Stomach (tissue), 8 donors: ENCODE measurements at regions not wholly inside any gene's neighbourhood (a gene's known extent, or its start where the extent isn't known, plus 50 kb on each side); places are given as distances from the start of the nearest gene placed in this dataset.

ENCODE experiments used
- DNase-seq, 2 donors: peaks; one replicate each; pipeline versions ENCODE4 v3.0.0 to v3.0.0-alpha.2; 2013 to 2019
- H3K27ac ChIP-seq, 5 donors: fragments of 200-600 bp in 4 of 5; sonication (generic) in 4 of 5; one replicate each; pipeline ENCODE4 v1.5.1; 2013 to 2019; ENCODE audit warnings: mild to moderate bottlenecking in 1 of 5, moderate library complexity in 1 of 5
- H3K27me3 ChIP-seq, 3 donors: fragments of 200-600 bp; sonication (generic); one replicate each; pipeline ENCODE4 v1.5.1; 2017 to 2019; ENCODE audit warnings: mixed run types in 1 of 3
- H3K36me3 ChIP-seq, 4 donors: fragments of 200-600 bp; sonication (generic); 1 replicate in 3 of 4; 2 replicates in 1 of 4; pipeline ENCODE4 v1.5.1; 2016 to 2019
- H3K4me1 ChIP-seq, 4 donors: fragments of 200-600 bp; sonication (generic); one replicate each; pipeline ENCODE4 v1.5.1; 2016 to 2019
- H3K4me3 ChIP-seq, 4 donors: fragments of 200-600 bp; sonication (generic) in 3 of 4; one replicate each; pipeline ENCODE4 v1.5.1; 2016 to 2019; ENCODE audit warnings: mild to moderate bottlenecking in 1 of 4
- H3K9me3 ChIP-seq, 4 donors: fragments of 200-600 bp; sonication (generic); one replicate each; pipeline ENCODE4 v1.5.1; 2016 to 2019
- CTCF ChIP-seq, 7 experiments: fragments of 450-650 bp in 4 of 7; fragments of 200-600 bp in 3 of 7; sonication (generic) in 3 of 7; IDR thresholded peaks; one replicate each; pipeline ENCODE4 v1.5.1; 2016 to 2019; ENCODE audit warnings: antibody characterized with exemption in 7 of 7, control low read depth in 2 of 7, mild to moderate bottlenecking in 1 of 7
- EP300 ChIP-seq: sonication (generic); formaldehyde crosslinking; IDR thresholded peaks from one replicate; pipeline ENCODE4 v1.6.1; 2017; ENCODE audit warnings: antibody characterized with exemption
- POLR2A ChIP-seq, 4 donors: fragments of 450-650 bp; IDR thresholded peaks; one replicate each; pipeline ENCODE4 v1.6.1; 2016; ENCODE audit warnings: antibody characterized with exemption in 4 of 4, control low read depth in 2 of 4, mild to moderate bottlenecking in 1 of 4, moderate library complexity in 1 of 4
- POLR2AphosphoS5 ChIP-seq, 3 donors: sonication (generic); formaldehyde crosslinking; IDR thresholded peaks; one replicate each; pipeline ENCODE4 v1.6.1; 2016; ENCODE audit warnings: antibody characterized with exemption in 3 of 3
- WGBS, 5 donors: extraction: QIAGEN DNeasy Blood & Tissue Kit in 3 of 5; methylation state at CpG; one replicate each; pipeline versions ENCODE4 v1.1.5 to v1.1.7; 2013 to 2018; 5-methylcytosine and 5-hydroxymethylcytosine counted together
- intact Hi-C: fragments of 100-400 bp; cut with DNase I; formaldehyde crosslinking; loops from one replicate; pipeline ENCODE4 v1.15.1; 2023; ENCODE audit warnings: low total_unique reads
- donor health status: healthy with polysubstance abuse.
- donor health status: Bipolar disorder and iron deficiency.
- donor health status: healthy.

GRCh38 chr5:129382921-129383672, 77.0 kb upstream of the ADAMTS19 start:
- Histone ChIP-seq H3K9me3 (no peaks in the 10 kb centered on the region), H3K4me1 (no peaks in the 10 kb centered on the region), H3K4me3 (no peak overlapping the region), H3K27me3 (no peaks in the 10 kb centered on the region), H3K27ac (no peak overlapping the region), H3K36me3 (no peaks in the 10 kb centered on the region)
- 44 to 82% (median 62%) methylated on average over 1 of the region's 1 CpG for WGBS, 5 donors
- intact Hi-C loops, result no loop called here
- TF ChIP-seq EP300, result no peak
- no peak for DNase-seq

- H3K4me3 ChIP-seq, result no peak overlapping the region
- intact Hi-C loops, result no loop called here
- WGBS, 5 donors, result 58 to 81% (median 67%) methylated on average over 4 of the region's 4 CpGs
- H3K4me1 ChIP-seq, result no peaks in the 10 kb centered on the region
- no peaks in the 10 kb centered on the region for H3K36me3 ChIP-seq
- H3K9me3 ChIP-seq, result no peaks in the 10 kb centered on the region
- H3K27ac ChIP-seq, result no peak overlapping the region
- no peak for DNase-seq
- TF ChIP-seq POLR2A (IDR thresholded peaks at IDR 0.05) (no peak), POLR2AphosphoS5 (IDR thresholded peaks at IDR 0.05) (no peak), CTCF (IDR thresholded peaks at IDR 0.05) (no peak), EP300 (no peak)
- no peaks in the 10 kb centered on the region for H3K27me3 ChIP-seq
Observed at GRCh38 chr5:129384193-129384592, 75.9 kb upstream of the ADAMTS19 start.

DNA sequence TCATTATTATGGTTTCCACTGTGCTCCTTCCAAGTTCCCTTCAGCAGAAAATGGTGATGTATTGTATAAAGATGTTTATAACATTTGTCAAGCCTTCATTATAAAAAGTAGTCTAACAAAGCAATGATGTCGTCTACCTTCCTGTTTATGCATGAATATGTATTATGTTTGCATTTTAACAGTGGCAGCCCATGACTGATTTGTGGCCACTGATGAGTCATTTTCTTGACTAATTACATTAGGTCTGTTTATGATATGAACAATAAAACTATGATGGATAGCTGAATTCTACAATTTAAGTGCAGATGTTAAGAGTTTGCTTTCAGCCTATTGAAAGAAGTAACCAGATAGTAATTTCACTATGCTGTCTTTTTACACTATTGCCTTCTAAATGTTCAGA, 75.4 kb upstream of the ADAMTS19 start:
- H3K4me3 ChIP-seq, result no peak overlapping the region
- H3K4me1 ChIP-seq, result no peaks in the 10 kb centered on the region
- H3K36me3 ChIP-seq, result no peaks in the 10 kb centered on the region
- H3K27ac ChIP-seq, result no peak overlapping the region
- DNase-seq, result no peak
- no peak for TF ChIP-seq CTCF (IDR thresholded peaks at IDR 0.05)
- no peak for TF ChIP-seq POLR2AphosphoS5 (IDR thresholded peaks at IDR 0.05)
- TF ChIP-seq EP300, result no peak
- no peak for TF ChIP-seq POLR2A (IDR thresholded peaks at IDR 0.05)
- intact Hi-C loops, result no loop called here
- H3K9me3 ChIP-seq, result no peaks in the 10 kb centered on the region
- no peaks in the 10 kb centered on the region for H3K27me3 ChIP-seq
- 64 to 91% (median 66%) methylated on average over 1 of the region's 1 CpG for WGBS, 5 donors

- WGBS, 5 donors, result 74 to 88% (median 84%) methylated on average over 2 of the region's 2 CpGs
- no peaks in the 10 kb centered on the region for H3K27me3 ChIP-seq
Observed at GRCh38 chr5:129387944-129388343, 72.2 kb upstream of the ADAMTS19 start.

GRCh38 chr5:129392681-129393080, 67.4 kb upstream of the ADAMTS19 start:
- Histone ChIP-seq H3K9me3 (no peaks in the 10 kb centered on the region), H3K36me3 (no peaks in the 10 kb centered on the region), H3K27ac (no peak overlapping the region), H3K27me3 (no peaks in the 10 kb centered on the region), H3K4me1 (no peaks in the 10 kb centered on the region), H3K4me3 (no peak overlapping the region)
- DNase-seq, result no peak
- TF ChIP-seq CTCF (IDR thresholded peaks at IDR 0.05), result no peak
- no peak for TF ChIP-seq POLR2A (IDR thresholded peaks at IDR 0.05)
- TF ChIP-seq POLR2AphosphoS5 (IDR thresholded peaks at IDR 0.05), result no peak
- no peak for TF ChIP-seq EP300
- 56 to 65% (median 64%) methylated on average over 6 of the region's 6 CpGs for WGBS, 5 donors
- intact Hi-C loops, result no loop called here

More at GRCh38 chr5:129387944-129388343, 72.2 kb upstream of the ADAMTS19 start:
- no peak overlapping the region for H3K4me3 ChIP-seq
- no peak for DNase-seq
- TF ChIP-seq EP300 (no peak), POLR2AphosphoS5 (IDR thresholded peaks at IDR 0.05) (no peak), POLR2A (IDR thresholded peaks at IDR 0.05) (no peak)
- no peaks in the 10 kb centered on the region for H3K4me1 ChIP-seq
- no peak overlapping the region for H3K27ac ChIP-seq
- H3K9me3 ChIP-seq, result no peaks in the 10 kb centered on the region
- no peaks in the 10 kb centered on the region for H3K36me3 ChIP-seq
- intact Hi-C loops, result no loop called here
